ENCODE measurements at regions not wholly inside any gene's neighbourhood (a gene's known extent, or its start where the extent isn't known, plus 50 kb on each side); places are given as distances from the start of the nearest gene placed in this dataset.

- no peak for DNase-seq (ENCODE audit: low read depth, low spot score)
- Mint-ChIP-seq H3K4me1 (peaks cover 26% of the 10 kb centered on the region), H3K9me3 (no peaks in the 10 kb centered on the region), H3K36me3 (ENCODE audit: low read depth) (no peaks in the 10 kb centered on the region), H3K27me3 (ENCODE audit: low read depth) (no peaks in the 10 kb centered on the region), H3K4me3 (no peak overlapping the region), H3K27ac (ENCODE audit: unreplicated experiment) (no peak overlapping the region)
- no peak for TF ChIP-seq CTCF (conservative IDR thresholded peaks at IDR 0.05)
Measured at GRCh38 chr10:35922876-35923600, 280.9 kb upstream of the FZD8 start.

DNA sequence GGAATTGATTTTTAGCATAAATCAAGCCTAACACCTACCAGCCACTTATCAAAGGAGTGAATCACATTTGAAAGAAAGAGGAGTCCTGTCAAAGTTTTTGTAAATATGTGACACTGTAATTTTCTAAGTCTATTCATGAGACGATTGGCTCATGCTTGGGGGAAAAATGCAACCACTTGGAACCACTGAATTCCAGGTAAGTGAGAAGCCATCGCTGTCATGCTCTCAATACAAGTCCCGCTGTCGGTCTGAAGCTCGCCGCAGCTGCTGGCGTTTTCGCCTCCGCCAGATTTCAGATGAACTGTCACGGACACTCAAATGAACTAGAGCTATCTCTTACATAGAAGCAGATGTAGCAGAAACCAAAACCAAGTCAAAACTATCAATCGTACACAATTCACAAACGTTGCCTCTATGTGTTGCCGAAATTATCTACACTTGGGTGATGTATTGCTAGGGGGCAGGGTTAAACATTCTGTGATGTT lies 279.8 kb upstream of the FZD8 start:
- no peak for TF ChIP-seq CTCF (conservative IDR thresholded peaks at IDR 0.05)
- Mint-ChIP-seq H3K4me1 (peaks cover 29% of the 10 kb centered on the region), H3K27me3 (ENCODE audit: low read depth) (no peaks in the 10 kb centered on the region), H3K27ac (ENCODE audit: unreplicated experiment) (no peak overlapping the region), H3K9me3 (no peaks in the 10 kb centered on the region), H3K36me3 (ENCODE audit: low read depth) (no peaks in the 10 kb centered on the region), H3K4me3 (no peak overlapping the region)
- DNase-seq (ENCODE audit: low read depth, low spot score) = no peak

- no peaks in the 10 kb centered on the region for H3K27me3 Mint-ChIP-seq (ENCODE audit: low read depth)
- no peak overlapping the region for H3K4me3 Mint-ChIP-seq
- no peaks in the 10 kb centered on the region for H3K36me3 Mint-ChIP-seq (ENCODE audit: low read depth)
- no peak for DNase-seq (ENCODE audit: low read depth, low spot score)
- H3K4me1 Mint-ChIP-seq = peaks cover 15% of the 10 kb centered on the region
- peaks cover 3% of the 10 kb centered on the region for H3K9me3 Mint-ChIP-seq
- H3K27ac Mint-ChIP-seq (ENCODE audit: unreplicated experiment) = no peak overlapping the region
- TF ChIP-seq CTCF (conservative IDR thresholded peaks at IDR 0.05) = no peak
Measured at GRCh38 chr10:35916791-35917190, 274.7 kb upstream of the FZD8 start.

DNA sequence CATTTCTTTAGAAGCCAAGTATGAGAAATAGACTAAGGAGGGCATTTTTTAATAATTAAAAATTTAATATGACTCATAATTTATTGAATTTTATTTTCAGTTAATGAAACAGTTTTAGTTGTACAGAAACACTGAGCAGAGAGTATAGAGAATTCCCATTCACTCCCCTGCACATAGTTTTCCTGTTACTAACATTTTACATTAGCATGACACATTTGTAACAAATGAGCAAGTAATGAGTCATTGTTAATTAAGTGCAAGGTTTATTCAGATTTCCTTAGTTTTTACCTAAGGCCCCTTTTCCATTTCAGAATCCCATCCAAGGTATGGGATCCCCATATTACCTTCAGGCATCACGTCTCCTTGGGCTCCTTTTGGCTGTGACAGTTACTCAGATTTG lies 271.5 kb upstream of the FZD8 start:
- peaks cover 3% of the 10 kb centered on the region for H3K9me3 Mint-ChIP-seq
- no peak for TF ChIP-seq CTCF (conservative IDR thresholded peaks at IDR 0.05)

GRCh38 chr10:35912615-35913569 lies 270.8 kb upstream of the FZD8 start:
- H3K4me3 Mint-ChIP-seq = no peak overlapping the region
- H3K36me3 Mint-ChIP-seq (ENCODE audit: low read depth) = no peaks in the 10 kb centered on the region
- TF ChIP-seq CTCF (conservative IDR thresholded peaks at IDR 0.05) = no peak
- H3K4me1 Mint-ChIP-seq = peaks cover 2% of the 10 kb centered on the region
- no peaks in the 10 kb centered on the region for H3K27me3 Mint-ChIP-seq (ENCODE audit: low read depth)
- peaks cover 3% of the 10 kb centered on the region for H3K9me3 Mint-ChIP-seq
- H3K27ac Mint-ChIP-seq (ENCODE audit: unreplicated experiment) = no peak overlapping the region
- DNase-seq (ENCODE audit: low read depth, low spot score) = no peak

More for the DNA sequence above, 271.5 kb upstream of the FZD8 start:
- no peak overlapping the region for H3K27ac Mint-ChIP-seq (ENCODE audit: unreplicated experiment)
- H3K36me3 Mint-ChIP-seq (ENCODE audit: low read depth) = no peaks in the 10 kb centered on the region
- H3K27me3 Mint-ChIP-seq (ENCODE audit: low read depth) = no peaks in the 10 kb centered on the region
- peaks cover 3% of the 10 kb centered on the region for H3K4me1 Mint-ChIP-seq
- no peak for DNase-seq (ENCODE audit: low read depth, low spot score)
- H3K4me3 Mint-ChIP-seq = no peak overlapping the region

Measured in neural crest cell (in vitro differentiated cells).